HepG2 (cell line): ENCODE measurements at regions not wholly inside any gene's neighbourhood (a gene's known extent, or its start where the extent isn't known, plus 50 kb on each side); places are given as distances from the start of the nearest gene placed in this dataset.

Experiments
- ATAC-seq: fragments of 200-7000 bp; cut with Tn5 transposase; 3 replicates; pipeline ENCODE4 v1.9.1; 2020; ENCODE audit warnings: mild to moderate bottlenecking, moderate library complexity
- BruUV-seq: library from RNA; stranded (reverse); fragments of 400-500 nt; replicated peaks from 2 replicates; lab custom pipeline; 2021; lab: Mats Ljungman, UMichigan
- CTCF ChIA-PET: fragments of 300-600 bp; formaldehyde crosslinking; extraction: SDS; loops from one replicate; lab custom pipeline; 2021; ENCODE audit warnings: low total read pairs, inconsistent platforms, low intra/inter-chr PET ratio; lab: Yijun Ruan, JAX
- POLR2A ChIA-PET: fragments of 350-600 bp; sonication (Branson Sonifier 250); formaldehyde crosslinking; loops from one replicate; lab custom pipeline; 2020; ENCODE audit warnings: antibody characterized with exemption, inconsistent platforms; lab: Yijun Ruan, JAX
- DNase-seq: peaks from one replicate; pipeline ENCODE4 v3.0.0-alpha.2; 2015; ENCODE audit warnings: low spot score
- FAIRE-seq: peaks from 3 replicates; lab custom pipeline; 2011; peaks lifted over from hg19 to GRCh38; lab: Jason Lieb, UNC
- H2AFZ ChIP-seq: one replicate; pipeline ENCODE4 v1.6.1; 2011; ENCODE audit warnings: low read length, inconsistent platforms
- H3K27ac ChIP-seq: fragments of 300-600 bp; 3 replicates; pipeline ENCODE4 v1.8.0; 2011; ENCODE audit warnings: mixed run types, mild to moderate bottlenecking, mixed read lengths, low read length, inconsistent platforms; ENCODE audit not compliant: insufficient read depth; ENCODE audit errors: extremely low read length
- H3K27me3 ChIP-seq, 2 experiments: fragments of 200-600 bp in 1 of 2; 2 replicates in 1 of 2; 3 replicates in 1 of 2; pipeline versions ENCODE4 v1.6.0 to v1.8.0; 2011; ENCODE audit warnings: low read length in 2 of 2, mild to moderate bottlenecking in 2 of 2, moderate library complexity in 2 of 2, inconsistent platforms in 1 of 2; ENCODE audit not compliant: insufficient read depth in 2 of 2, control insufficient read depth in 1 of 2
- H3K36me3 ChIP-seq, 2 experiments: fragments of 200-600 bp in 1 of 2; replicated peaks in 1 of 2; 2 replicates in 1 of 2; 3 replicates in 1 of 2; pipeline versions ENCODE4 v1.5.1 to v1.8.0; 2011; ENCODE audit warnings: low read length in 2 of 2, inconsistent platforms in 1 of 2; ENCODE audit not compliant: insufficient read depth in 2 of 2, control insufficient read depth in 1 of 2
- H3K4me1 ChIP-seq: 2 replicates; pipeline ENCODE4 v1.5.1; 2012; ENCODE audit warnings: low read length, inconsistent platforms; ENCODE audit not compliant: insufficient read depth
- H3K4me2 ChIP-seq: 2 replicates; pipeline ENCODE4 v1.6.0; 2011; ENCODE audit warnings: low read depth, low read length, inconsistent platforms
- H3K4me3 ChIP-seq, 3 experiments: fragments of 200-600 bp in 1 of 3; sonication (generic), shearing (Covaris generic) in 1 of 3; replicated peaks in 1 of 3; 2 replicates each; pipeline ENCODE4 v1.5.1; 2011 to 2016; ENCODE audit warnings: low read length in 3 of 3, inconsistent platforms in 2 of 3, low read depth in 2 of 3, mild to moderate bottlenecking in 2 of 3, control low read depth in 1 of 3, mixed read lengths in 1 of 3; ENCODE audit not compliant: insufficient read depth in 1 of 3
- H3K79me2 ChIP-seq: one replicate; pipeline ENCODE4 v1.6.1; 2011; ENCODE audit warnings: low read length, inconsistent platforms; ENCODE audit not compliant: insufficient read depth
- H3K9ac ChIP-seq: 2 replicates; pipeline ENCODE4 v1.6.0; 2011; ENCODE audit warnings: mild to moderate bottlenecking, low read depth, low read length, inconsistent platforms; ENCODE audit not compliant: insufficient read depth
- H3K9me3 ChIP-seq: 2 replicates; pipeline ENCODE4 v1.5.1; 2012; ENCODE audit warnings: mild to moderate bottlenecking, low read length
- H4K20me1 ChIP-seq: 2 replicates; pipeline ENCODE4 v1.6.0; 2011; ENCODE audit warnings: inconsistent platforms, mild to moderate bottlenecking, low read length, moderate library complexity; ENCODE audit not compliant: insufficient read depth
- ATM ChIP-seq: fragments of 450-650 bp; IDR thresholded peaks from 2 replicates; pipeline ENCODE4 v1.7.1; 2017; ENCODE audit warnings: mild to moderate bottlenecking, borderline replicate concordance
- CCDC6 ChIP-seq: sonication (generic); formaldehyde crosslinking; IDR thresholded peaks from 2 replicates; pipeline ENCODE4 v1.8.1; 2022; ENCODE audit warnings: mild to moderate bottlenecking, missing genetic modification reagents, moderate library complexity
- KDM5B ChIP-seq: sonication (generic); formaldehyde crosslinking; IDR thresholded peaks from 2 replicates; pipeline ENCODE4 v1.4.0; 2020; ENCODE audit warnings: missing genetic modification reagents, mild to moderate bottlenecking, borderline replicate concordance
- MAFF ChIP-seq: IDR thresholded peaks from 2 replicates; pipeline ENCODE4 v1.6.1; 2011; ENCODE audit warnings: low read depth, low read length, improper control_type of control experiment
- MAFK ChIP-seq, 2 experiments: IDR thresholded peaks in 1 of 2; conservative IDR thresholded peaks in 1 of 2; 2 replicates each; pipeline ENCODE4 v1.6.1; 2011; ENCODE audit warnings: improper control_type of control experiment in 2 of 2, low read length in 2 of 2
- WGBS: methylation state at CpG from one replicate; pipeline ENCODE4 v1.1.6; 2017; ENCODE audit warnings: low lambda C conversion rate; 5-methylcytosine and 5-hydroxymethylcytosine counted together
- in situ Hi-C: cut with HindIII; loops from 2 replicates; pipeline ENCODE4 v1.10.0; 2017; ENCODE audit warnings: low pct_unique_long_range_greater_than_20kb; ENCODE audit not compliant: extremely low pct_ligation_motif_present
- intact Hi-C: fragments of 100-400 bp; cut with micrococcal nuclease; formaldehyde crosslinking; loops from one replicate; pipeline ENCODE4 v1.10.0; 2022; ENCODE audit not compliant: unreplicated experiment
- TF ChIP-seq, protein P1 (sequence below): sonication (generic); formaldehyde crosslinking; IDR thresholded peaks from 2 replicates; pipeline ENCODE4 v1.4.0; 2020; ENCODE audit warnings: missing genetic modification reagents
- TF ChIP-seq, protein P2 (sequence below): sonication (generic); formaldehyde crosslinking; IDR thresholded peaks from 2 replicates; pipeline ENCODE4 v1.4.0; 2020; ENCODE audit warnings: mild to moderate bottlenecking, missing genetic modification reagents, borderline replicate concordance

DNA sequence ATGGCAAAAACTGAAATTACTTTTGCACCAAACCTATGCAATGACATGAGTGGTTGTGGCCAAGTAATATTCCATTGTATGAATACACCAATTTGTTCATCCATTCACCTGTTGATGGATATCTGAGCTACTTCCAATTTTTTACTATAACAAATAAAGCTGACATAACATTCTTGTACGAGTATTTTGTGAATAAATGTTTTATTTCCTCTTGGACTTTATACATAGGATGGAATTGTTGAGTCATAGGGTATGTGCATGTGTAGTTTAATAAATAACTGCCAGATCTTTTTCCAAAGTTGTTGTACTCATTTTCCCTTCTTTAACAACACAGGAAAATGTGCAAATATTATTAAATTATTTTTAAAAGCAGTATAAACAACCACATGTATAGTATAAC is 146.1 kb upstream of the ZNF462 start:
- intact Hi-C loops, result no loop called here
- POLR2A ChIA-PET, result no interaction called here
- Histone ChIP-seq H4K20me1 (no peaks in the 10 kb centered on the region), H3K27ac (no peak overlapping the region), H3K4me1 (no peaks in the 10 kb centered on the region)
- no peak for DNase-seq
- 6% methylated on average over 1 of the region's 1 CpG for WGBS
- TF ChIP-seq MAFK (conservative IDR thresholded peaks at IDR 0.05 in 1 of 2, IDR thresholded peaks at IDR 0.05 in 1 of 2; ENCODE audit: low read length in 2 of 2) (peak; percentile 11 to 27; a peak in 1 of 4 replicates), KDM5B (CRISPR knock-in tag) (no peak), MAFF (peak; percentile 10; the same call in 1 of the 2 replicates), CCDC6 (CRISPR knock-in tag) (no peak), ATM (no peak)
- TF ChIP-seq, protein P1, sequence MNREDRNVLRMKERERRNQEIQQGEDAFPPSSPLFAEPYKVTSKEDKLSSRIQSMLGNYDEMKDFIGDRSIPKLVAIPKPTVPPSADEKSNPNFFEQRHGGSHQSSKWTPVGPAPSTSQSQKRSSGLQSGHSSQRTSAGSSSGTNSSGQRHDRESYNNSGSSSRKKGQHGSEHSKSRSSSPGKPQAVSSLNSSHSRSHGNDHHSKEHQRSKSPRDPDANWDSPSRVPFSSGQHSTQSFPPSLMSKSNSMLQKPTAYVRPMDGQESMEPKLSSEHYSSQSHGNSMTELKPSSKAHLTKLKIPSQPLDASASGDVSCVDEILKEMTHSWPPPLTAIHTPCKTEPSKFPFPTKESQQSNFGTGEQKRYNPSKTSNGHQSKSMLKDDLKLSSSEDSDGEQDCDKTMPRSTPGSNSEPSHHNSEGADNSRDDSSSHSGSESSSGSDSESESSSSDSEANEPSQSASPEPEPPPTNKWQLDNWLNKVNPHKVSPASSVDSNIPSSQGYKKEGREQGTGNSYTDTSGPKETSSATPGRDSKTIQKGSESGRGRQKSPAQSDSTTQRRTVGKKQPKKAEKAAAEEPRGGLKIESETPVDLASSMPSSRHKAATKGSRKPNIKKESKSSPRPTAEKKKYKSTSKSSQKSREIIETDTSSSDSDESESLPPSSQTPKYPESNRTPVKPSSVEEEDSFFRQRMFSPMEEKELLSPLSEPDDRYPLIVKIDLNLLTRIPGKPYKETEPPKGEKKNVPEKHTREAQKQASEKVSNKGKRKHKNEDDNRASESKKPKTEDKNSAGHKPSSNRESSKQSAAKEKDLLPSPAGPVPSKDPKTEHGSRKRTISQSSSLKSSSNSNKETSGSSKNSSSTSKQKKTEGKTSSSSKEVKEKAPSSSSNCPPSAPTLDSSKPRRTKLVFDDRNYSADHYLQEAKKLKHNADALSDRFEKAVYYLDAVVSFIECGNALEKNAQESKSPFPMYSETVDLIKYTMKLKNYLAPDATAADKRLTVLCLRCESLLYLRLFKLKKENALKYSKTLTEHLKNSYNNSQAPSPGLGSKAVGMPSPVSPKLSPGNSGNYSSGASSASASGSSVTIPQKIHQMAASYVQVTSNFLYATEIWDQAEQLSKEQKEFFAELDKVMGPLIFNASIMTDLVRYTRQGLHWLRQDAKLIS, result no peak
- TF ChIP-seq, protein P2, sequence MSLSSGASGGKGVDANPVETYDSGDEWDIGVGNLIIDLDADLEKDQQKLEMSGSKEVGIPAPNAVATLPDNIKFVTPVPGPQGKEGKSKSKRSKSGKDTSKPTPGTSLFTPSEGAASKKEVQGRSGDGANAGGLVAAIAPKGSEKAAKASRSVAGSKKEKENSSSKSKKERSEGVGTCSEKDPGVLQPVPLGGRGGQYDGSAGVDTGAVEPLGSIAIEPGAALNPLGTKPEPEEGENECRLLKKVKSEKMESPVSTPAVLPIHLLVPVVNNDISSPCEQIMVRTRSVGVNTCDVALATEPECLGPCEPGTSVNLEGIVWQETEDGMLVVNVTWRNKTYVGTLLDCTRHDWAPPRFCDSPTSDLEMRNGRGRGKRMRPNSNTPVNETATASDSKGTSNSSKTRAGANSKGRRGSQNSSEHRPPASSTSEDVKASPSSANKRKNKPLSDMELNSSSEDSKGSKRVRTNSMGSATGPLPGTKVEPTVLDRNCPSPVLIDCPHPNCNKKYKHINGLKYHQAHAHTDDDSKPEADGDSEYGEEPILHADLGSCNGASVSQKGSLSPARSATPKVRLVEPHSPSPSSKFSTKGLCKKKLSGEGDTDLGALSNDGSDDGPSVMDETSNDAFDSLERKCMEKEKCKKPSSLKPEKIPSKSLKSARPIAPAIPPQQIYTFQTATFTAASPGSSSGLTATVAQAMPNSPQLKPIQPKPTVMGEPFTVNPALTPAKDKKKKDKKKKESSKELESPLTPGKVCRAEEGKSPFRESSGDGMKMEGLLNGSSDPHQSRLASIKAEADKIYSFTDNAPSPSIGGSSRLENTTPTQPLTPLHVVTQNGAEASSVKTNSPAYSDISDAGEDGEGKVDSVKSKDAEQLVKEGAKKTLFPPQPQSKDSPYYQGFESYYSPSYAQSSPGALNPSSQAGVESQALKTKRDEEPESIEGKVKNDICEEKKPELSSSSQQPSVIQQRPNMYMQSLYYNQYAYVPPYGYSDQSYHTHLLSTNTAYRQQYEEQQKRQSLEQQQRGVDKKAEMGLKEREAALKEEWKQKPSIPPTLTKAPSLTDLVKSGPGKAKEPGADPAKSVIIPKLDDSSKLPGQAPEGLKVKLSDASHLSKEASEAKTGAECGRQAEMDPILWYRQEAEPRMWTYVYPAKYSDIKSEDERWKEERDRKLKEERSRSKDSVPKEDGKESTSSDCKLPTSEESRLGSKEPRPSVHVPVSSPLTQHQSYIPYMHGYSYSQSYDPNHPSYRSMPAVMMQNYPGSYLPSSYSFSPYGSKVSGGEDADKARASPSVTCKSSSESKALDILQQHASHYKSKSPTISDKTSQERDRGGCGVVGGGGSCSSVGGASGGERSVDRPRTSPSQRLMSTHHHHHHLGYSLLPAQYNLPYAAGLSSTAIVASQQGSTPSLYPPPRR, result no peak
- TF ChIP-seq, all 625 proteins: peak for 2
- no peaks in the 10 kb centered on the region for H3K79me2 ChIP-seq
- no peaks in the 10 kb centered on the region for H3K36me3 ChIP-seq
- in situ Hi-C loops, result no loop called here
- no peak for FAIRE-seq
- H3K4me3 ChIP-seq, result no peak overlapping the region
- no TSS peak for BruUV-seq
- H3K9me3 ChIP-seq, result no peaks in the 10 kb centered on the region
- H3K4me2 ChIP-seq, result no peak overlapping the region
- no peak overlapping the region for H2AFZ ChIP-seq
- H3K9ac ChIP-seq, result no peak overlapping the region
- CTCF ChIA-PET, result no interaction called here
- ATAC-seq, result no peak
- H3K27me3 ChIP-seq, result no peaks in the 10 kb centered on the region
